Peyer's patch (tissue), 4 donors: ENCODE measurements at regions not wholly inside any gene's neighbourhood (a gene's known extent, or its start where the extent isn't known, plus 50 kb on each side); places are given as distances from the start of the nearest gene placed in this dataset.

Source experiments
- POLR2A ChIP-seq, 2 donors: fragments of 450-650 bp; IDR thresholded peaks; one replicate each; pipeline ENCODE4 v1.5.1; 2017; ENCODE audit warnings: antibody characterized with exemption in 2 of 2, mild to moderate bottlenecking in 2 of 2, moderate library complexity in 2 of 2
- TF ChIP-seq, protein P1 (sequence below), 6 experiments: fragments of 450-650 bp in 4 of 6; fragments of 200-600 bp in 2 of 6; sonication (generic) in 1 of 6; IDR thresholded peaks; one replicate each; pipeline ENCODE4 v1.5.1; 2017 to 2019; ENCODE audit warnings: antibody characterized with exemption in 6 of 6, mild to moderate bottlenecking in 3 of 6, moderate library complexity in 1 of 6

DNA sequence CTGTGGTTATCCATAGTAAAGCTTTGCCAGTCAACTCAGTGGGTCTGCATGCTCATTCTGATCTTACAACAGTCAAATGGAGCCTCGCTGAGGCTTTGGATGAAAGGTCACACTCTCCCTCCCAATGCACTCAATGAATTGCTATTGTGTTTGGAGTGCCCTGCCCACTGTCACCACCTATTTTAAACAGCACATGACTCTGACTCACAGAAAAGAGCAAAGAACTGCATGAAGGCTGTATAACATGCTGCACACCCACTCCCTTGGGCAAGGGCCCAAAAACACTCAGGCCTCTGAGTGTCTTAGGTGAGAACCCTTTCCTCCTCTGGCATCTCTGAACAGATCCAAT is 118.7 kb upstream of the CCDC112 start:
- TF ChIP-seq, protein P1, sequence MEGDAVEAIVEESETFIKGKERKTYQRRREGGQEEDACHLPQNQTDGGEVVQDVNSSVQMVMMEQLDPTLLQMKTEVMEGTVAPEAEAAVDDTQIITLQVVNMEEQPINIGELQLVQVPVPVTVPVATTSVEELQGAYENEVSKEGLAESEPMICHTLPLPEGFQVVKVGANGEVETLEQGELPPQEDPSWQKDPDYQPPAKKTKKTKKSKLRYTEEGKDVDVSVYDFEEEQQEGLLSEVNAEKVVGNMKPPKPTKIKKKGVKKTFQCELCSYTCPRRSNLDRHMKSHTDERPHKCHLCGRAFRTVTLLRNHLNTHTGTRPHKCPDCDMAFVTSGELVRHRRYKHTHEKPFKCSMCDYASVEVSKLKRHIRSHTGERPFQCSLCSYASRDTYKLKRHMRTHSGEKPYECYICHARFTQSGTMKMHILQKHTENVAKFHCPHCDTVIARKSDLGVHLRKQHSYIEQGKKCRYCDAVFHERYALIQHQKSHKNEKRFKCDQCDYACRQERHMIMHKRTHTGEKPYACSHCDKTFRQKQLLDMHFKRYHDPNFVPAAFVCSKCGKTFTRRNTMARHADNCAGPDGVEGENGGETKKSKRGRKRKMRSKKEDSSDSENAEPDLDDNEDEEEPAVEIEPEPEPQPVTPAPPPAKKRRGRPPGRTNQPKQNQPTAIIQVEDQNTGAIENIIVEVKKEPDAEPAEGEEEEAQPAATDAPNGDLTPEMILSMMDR (IDR thresholded peaks at IDR 0.05), result no peak
- peak in 1 of 2 donors; percentile 71 for TF ChIP-seq POLR2A (IDR thresholded peaks at IDR 0.05)
